Activated CD4-positive, alpha-beta T cell treated with anti-CD3 and anti-CD28 coated beads, Interleukin-2, amount 50 U/mL, for 48 hours (primary cell): ENCODE measurements at regions not wholly inside any gene's neighbourhood (a gene's known extent, or its start where the extent isn't known, plus 50 kb on each side); places are given as distances from the start of the nearest gene placed in this dataset.
"Not testable (repeated sequence)": the region's sequence is repeated elsewhere in the genome, so short reads cannot be mapped to it uniquely, and the experiment has no call there.

ENCODE experiments used
- DNase-seq, 2 experiments: peaks; one replicate each; pipeline ENCODE4 v3.0.0-alpha.2; 2020

DNA sequence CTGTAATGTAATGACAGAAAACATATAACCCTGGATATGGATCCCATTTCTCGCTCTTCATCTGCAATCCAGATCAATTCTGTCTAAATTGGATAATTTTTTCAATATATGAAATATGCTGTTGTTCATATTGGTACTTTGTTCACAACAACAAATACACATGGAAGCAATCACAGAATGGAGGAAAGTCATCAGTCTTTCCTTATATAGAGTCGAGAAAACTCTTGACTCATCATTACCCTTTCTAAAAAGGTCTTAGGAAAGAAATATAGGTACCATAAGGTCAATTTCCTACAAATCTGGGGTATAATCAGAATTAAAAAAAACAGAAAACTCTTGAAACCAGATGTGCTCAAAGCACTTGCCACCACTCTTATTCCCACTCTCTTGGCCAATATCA lies 677.6 kb upstream of the ID4 start:
- DNase-seq = no peak

DNA sequence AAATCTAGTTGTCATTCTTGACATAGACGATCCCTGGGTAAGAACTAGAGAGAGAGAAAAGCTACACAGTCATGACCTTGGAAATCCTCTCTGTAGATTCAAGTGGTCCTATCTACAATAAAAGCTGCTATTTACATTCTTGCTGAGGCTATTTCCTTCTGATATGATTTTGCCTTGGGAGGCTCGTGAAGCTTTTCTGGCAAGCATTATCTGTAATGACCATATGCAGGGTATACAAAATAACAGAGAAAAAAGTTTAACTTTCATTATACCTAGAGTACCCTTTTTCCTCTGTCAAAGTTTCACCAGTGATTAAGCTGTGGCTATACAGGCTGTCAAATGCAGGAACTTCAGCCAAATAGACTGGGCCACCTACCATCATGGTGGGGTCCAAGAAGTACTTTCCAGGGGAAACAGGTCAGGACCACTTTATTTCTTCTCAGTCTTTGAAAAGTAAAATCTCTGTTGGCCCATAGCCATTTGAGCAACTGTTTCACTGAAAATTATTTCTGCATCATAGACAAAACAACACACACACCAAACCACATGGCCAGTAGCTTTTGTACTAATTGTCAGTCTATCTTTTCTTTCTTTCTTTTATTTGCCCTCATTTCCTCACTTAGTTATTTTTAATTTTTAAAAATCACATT lies 677.0 kb upstream of the ID4 start:
- no peak for DNase-seq

DNA sequence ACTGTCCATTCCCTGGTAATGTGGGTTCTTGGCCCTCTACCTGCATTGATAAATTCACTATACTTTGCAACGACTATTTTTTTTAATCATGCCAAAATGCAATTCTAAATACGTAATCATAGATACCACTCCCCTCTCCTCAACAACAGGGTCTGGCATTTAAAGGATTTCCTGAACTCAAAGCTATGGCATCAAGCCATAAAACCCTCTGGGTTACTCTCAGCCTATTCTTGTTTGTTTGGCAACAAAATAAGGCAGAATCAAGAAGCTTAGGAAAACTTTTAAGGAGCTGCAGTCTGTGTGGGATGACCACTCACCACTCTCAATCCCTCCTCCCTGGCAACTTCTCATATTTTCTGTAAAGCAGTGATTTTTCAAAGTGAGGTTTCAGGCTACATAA lies 669.9 kb upstream of the ID4 start:
- no peak for DNase-seq

DNA sequence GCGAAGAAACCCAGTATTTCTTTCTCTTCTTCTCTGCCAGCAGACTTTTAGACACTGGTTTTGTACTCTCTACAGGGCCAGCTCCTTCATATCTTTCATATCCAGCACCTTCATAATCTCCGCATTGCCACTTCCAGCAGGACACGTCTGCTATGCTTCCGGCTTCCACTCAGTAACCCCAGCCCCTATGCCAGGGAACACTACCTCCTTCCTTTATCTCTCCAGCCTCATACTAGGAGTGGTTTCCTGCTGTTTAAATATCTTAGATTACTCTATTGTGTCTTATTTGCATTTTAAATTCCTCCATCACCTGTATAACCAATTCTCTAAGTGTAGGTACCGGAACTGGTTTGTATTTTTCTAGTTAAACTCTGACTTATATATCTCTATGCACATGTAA lies 667.8 kb upstream of the ID4 start:
- no peak for DNase-seq

DNA sequence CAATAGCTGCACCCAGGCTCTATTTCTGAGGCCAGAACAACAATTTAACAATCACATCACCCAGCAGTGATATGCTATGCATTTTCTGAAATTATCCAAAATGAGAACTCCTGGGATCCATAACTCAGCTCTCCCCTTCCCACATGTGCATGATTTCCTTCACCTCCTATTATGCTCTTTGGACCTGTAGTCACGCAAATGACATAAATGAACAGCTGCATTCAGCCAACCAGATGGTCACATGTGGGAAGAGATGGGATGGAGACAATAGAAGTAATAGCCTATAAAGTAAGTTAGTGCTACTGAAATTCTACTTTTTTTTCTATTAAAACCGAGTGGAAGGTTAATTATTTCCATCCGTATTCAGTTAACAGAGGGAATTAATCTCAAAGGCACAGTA lies 662.1 kb upstream of the ID4 start:
- DNase-seq = no peak

DNA sequence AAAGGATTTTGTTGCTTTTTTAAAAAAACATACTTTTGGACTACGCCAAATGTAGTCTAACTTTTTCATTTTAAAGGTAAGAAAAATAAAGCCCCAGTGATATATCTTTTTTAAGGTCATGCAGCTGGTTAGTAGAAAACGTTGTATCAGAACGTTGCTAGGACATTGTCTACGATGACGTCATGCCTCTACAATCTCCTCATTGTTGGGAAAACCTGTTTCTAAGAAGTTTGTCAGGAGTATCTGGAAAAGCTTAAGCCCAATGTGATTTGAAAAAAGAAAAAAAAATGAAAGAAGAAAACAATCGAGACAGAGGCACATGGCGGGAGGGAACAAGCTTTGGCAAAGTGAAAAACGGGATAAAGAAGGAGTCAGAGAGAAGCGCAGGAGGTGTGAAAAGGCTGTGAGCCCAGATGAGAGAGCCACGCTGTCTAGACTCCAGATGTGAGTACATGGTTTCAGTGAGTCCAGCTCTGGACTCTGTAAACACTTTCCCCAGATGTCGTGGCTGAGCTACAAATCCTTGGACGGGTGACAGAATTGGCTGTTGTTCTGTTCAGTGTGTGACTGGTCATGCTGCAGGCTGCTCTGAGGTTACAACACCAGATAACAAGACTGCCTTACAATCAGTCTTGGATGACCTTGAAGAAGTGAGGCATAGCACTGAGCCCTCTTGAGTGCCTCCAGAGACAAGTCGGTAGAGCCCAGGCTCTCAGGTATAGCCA lies 656.7 kb upstream of the ID4 start:
- DNase-seq = no peak

DNA sequence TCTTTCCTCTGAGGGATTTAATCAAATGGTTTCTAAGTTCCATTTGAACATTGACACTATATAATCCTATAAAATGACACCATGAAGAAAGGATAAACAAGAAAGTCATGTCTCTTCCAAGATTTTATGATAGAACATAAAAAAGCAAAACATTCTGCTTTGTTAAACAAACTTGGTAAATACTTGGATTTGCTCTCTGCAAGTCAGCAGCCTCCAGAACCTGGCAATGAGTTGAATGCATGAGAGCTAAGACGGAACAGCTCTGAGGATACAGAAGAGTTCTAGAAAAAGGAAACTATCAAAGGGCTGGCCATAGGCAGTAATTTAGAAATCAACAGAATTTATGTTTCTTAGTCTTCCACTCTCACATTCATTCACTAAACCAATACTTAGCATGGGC lies 656.0 kb upstream of the ID4 start:
- no peak for DNase-seq

DNA sequence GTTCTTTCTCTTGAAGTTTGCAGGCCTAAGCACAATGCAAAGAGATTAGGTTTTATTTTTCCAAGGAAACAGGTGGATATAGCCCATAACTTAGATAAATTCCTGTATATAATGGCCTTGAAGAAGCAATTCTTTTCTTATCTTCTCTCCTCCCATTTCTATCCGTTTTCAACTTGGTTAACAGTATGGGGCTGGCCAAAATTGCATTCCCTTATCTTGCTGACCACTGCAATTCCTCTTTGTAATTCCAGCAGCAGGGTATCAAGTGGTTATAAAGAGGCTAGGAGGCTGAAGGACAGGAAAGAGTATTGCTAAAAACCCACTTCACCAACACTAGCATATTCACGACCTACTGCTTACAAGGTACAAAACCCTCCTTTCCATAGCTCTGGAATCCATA lies 643.5 kb upstream of the ID4 start:
- no peak for DNase-seq

DNA sequence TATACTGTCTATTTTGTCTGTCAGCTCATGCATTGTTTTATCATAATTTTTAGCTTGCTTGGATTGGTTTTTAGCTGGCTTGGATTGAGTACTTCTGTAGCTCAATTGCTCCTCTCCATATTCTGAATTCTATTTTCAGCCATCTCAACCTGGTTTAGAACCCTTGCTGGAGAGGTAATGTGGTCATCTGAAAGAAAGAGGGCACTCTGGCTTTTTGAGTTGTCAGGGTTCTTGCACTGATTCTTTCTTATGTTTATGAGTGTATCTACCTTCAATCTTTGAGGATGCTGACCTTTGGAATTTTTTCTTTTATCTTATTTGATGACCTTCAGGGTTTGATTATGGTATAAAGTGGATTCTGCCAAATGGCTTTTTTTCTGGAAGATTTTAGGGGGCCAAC lies 632.7 kb upstream of the ID4 start:
- DNase-seq = no peak

DNA sequence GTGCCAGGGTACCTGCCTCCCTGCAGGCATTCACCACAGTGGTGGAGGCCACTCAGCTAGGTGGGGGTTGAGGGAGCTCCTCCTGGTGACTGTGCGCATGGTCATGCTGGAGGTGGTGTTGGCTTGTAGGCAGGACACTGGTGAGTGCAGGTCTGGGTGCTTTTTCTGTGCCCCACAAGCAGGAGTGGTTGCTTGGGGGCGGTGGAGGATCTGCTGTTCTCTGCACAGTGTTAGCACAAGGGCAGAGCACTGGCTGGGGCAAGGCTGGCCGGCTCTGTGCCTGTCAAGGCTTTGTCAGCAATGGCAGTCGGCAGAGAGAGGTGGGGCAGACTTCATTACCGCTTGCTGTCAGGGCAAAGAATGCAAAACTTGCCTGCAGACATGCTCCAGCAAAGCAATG lies 632.1 kb upstream of the ID4 start:
- no peak for DNase-seq

DNA sequence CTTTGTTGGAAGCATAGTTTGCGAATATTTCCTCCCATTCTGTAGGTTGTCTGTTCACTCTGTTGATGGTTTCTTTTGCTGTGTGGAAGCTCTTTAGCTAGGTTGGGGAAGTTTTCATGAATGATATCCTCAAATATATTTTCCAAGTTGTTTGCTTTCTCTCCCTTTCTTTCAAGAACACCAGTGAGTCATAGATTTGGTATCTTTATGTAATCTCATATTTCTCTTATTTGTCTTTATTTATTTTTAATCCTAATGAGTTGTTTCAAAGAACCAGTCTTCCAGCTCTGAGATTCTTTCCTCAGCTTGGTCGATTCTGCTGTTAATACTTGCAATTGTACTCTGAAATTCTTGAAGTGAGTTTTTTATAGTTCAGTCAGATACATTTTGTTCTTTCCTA lies 628.0 kb upstream of the ID4 start:
- DNase-seq = no peak

DNA sequence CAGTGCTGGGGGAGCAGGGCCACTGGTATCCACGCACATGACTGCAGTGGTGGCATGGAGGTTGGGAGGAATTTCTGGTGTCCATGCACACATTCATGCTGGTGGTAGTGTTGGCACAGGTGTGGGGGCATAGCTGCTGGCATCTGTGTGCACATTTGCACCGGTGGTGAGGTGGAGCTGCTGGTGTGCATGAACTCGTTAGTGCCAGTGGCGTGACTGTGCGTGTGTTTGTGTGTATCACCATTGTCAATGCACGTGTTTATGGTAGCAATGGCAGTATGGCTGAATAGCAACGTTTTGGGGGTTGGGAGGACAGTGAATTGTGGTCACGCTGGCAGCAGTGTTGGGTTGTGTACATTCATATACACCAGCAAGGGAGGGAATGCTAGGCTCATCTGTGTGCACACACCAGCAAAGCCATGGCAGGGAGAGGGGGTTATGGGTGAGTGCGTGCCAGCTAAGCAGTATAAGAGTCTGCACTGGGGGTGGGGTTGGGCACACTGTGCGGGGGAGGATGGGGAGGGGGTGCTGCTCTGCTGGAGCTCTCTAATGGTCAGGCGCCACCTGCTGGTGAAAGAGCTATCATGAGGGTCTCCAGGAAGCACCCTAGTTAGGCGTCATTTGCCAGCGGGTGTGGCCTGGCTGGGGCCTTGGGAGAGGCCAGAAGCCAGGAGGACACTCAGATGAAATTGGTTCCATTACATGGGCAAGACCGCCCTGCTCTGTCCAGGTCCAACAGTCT lies 626.1 kb upstream of the ID4 start:
- DNase-seq = peak; percentile 12 to 23

DNA sequence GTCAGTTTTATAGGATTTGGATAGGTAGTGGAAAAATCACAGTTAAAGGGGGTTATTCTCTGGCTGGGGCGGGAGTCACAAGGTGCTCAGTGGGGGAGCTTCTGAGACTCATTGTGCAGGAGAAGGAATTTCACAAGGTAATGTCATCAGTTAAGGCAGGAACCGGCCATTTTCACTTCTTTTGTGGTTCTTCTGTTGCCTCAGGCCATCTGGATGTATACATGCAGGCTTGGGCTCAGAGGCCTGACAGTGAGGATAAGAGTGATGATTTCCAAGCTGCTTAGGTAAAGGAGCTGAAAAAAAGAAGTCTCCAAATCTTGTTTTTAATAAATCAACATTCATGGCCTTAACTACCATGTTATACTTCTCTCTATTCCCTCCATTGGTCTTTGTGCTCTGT lies 622.9 kb upstream of the ID4 start:
- DNase-seq = no peak

DNA sequence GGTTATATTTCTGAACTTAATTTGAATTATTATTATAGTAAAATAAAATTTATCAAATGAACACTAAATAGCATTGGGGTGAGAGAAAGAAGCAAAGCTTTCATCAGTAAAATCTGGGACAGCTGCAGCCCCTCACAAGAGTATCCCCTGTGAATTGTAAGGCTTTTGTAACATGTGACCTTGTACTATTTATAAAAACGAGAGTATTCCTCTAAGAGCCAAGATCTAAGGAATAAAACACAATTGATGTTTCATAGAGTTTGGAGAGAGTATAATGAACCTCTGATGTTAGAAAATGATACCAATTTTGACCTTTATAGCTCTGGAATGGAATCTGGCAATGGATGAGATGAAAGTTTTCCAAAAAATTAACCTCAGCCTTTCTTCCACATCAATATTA lies 617.2 kb upstream of the ID4 start:
- DNase-seq = no peak

DNA sequence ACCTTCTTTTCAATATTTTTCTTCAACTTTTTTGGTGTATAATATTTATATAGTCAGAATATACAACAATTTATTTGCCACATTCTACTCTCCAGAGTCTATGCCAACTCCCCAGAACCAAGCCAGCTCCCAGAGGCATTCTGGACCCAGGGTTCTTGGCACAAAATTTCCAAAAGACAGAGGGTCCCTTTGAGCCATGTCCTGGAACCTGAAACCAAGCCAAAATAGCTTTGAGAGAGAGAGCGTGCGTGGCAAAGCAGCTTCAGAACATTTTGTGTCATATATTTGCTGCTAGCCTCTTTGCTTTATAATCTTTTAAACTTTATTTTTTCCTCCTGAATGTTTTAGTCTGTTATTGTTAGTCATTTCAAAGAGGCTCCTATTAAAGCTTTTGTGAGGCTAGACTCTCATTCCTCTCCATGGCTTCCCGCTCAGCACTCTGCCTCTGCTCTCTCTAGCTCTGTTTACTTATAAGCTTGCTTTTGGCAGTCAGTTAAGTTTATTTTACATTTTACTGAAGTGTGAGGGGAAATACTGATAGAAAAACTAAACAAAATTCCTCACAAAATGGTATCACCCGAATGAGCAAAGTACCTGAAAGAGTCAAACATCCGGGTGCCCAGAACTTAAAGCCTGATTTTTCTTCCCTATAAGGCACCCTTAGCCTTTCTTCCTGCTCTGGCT lies 605.1 kb upstream of the ID4 start:
- no peak for DNase-seq

DNA sequence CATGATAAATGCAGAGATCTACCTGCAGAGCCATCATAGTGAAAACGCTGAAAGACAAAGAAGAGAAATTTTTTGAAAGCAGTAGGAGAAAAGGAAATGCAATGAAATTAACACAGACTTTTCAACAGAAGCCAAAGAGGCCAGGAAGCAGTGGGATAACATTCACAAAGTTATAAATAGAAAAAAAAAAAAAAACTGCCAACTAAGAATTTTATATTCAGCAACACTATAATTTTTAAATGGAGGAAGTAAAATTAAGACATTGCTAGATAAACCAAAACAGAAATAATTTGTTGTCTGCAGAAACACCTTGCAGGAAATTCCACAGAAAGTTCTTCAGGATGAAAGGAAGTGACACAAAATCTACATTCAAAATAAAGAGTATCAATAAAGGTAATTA lies 591.5 kb upstream of the ID4 start:
- no peak for DNase-seq

DNA sequence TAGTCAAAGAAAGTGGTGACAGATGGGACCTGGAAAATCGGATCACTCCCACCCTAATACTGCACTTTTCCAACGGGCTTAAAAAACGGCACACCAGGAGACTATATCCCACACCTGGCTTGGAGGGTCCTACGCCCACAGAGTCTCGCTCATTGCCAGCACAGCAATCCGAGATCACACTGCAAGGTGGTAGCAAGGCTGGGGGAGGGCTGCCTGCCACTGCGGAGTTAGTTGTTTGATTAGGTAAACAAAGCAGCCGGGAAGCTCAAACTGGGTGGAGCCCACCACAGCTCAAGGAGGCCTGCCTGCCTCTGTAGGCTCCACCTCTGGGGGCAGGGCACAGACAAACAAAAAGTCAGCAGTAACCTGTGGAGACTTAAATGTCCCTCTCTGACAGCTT lies 590.0 kb upstream of the ID4 start:
- DNase-seq = not testable (repeated sequence)

DNA sequence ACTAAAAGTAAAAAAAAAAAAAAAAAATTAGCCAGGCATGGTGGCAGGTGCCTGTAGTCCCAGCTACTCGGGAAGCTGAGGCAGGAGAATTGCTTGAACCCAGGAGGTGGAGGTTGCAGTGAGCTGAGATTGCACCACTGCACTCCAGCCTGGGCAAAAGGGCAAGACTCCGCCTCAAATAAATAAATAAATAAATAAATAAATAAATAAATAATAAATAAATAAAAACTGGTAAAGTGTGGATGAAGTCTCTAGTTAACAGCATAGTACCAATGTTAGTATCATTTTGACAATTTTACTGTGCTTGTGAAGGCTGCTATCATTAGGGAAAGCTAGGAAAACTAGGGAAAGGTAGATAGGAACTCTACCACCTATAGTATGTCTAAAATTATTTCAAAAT lies 581.0 kb upstream of the ID4 start:
- not testable (repeated sequence) for DNase-seq

DNA sequence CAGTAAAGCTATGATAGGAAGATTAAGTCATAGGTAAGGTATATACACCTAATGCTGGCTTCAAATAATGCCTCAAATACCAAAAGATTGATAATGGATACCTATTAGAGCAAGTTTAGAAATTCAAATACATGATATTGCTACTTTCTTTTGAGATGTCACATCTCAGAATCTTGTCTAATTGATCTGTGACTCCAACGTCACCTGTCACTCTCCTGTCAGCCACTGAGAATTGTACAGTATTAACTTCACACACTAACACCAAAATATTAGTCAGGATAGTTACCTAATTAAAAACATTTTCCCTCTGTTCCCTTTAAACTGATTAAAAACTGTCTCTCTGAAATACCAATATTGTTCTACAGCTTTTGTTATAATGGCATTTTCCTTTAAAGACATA lies 575.5 kb upstream of the ID4 start:
- no peak for DNase-seq

DNA sequence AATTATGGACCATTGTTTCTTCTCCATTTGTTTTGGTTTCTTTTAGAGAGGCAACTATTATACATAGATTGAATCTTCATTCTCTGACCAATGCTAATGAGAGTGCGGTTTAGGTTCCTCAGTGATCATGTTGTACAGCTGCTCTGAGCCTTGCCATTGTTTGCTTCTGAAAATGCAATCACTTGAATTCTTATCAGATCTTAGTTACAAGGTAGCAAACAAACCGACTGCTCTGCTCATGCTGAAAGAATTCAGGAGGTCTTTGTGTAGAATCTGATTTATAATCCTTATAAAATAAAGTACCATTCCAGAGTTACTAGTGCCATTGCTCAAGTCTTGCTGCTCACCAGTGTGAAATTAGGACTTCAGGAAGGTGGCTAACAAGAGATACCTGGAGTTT lies 569.1 kb upstream of the ID4 start:
- DNase-seq = no peak

DNA sequence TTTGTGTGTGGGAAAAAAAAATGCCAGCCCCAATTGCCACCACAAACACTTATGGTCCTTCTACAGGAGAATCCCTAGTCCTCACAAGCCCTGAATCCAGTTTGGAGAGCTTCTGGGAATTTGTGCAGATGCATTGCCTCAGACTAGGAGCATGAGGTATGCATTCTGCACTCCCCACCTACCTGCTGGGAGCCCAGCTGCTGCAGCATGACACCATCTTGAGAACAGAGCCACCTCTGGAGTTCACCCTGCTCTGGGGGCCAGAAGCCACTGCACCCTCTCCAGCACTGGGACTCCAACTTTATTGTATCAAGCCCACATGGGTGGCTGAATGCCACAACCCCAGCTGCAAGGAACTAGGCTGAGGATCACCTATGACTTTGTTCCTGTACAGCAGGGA lies 568.5 kb upstream of the ID4 start:
- DNase-seq = no peak

DNA sequence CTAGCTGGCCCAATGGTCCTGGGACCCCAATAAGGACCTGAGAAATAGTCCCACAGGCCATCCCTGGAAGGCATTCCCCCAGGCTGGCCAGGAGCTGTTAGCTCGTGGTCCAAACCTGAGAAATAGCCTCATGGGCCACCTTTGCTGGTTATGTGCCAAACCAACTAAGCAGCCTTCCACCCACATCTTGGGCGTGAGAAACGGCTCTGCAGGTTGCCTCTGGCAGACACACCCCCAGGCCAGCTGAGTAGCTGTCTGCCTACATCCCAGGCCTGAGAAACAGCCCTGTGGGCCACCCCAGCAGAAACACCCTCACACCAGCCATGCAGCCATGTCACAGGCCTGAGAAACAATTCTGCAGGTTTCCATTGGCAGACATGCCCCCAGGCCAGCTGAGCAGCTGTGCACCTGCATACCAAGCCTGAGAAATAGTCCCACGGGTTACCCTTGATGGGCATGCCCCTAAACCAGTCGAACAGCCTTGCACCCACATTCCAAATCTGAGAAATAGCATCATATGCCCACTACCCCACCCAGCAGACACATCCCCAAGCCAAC lies 567.8 kb upstream of the ID4 start:
- no peak for DNase-seq

DNA sequence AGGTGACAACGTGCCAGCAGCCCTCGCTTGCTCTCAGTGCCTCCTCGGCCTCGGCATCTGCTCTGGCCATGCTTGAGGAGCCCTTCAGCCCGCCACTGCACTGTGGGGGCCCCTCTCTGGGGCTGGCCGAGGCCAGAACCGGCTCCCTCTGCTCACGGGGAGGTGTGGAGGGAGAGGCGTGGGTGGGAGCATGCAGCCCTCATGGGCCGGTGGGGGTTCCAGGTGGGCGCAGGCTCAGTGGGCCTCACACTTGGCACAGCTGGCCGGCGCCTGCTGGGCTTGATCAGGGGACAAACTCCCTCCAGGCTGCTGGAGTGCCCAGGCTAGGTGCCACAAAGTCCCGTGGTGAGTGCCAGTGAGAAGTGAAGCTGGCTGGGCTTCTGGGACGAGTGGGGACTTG lies 566.6 kb upstream of the ID4 start:
- no peak for DNase-seq
